ENCODE measurements at regions not wholly inside any gene's neighbourhood (a gene's known extent, or its start where the extent isn't known, plus 50 kb on each side); places are given as distances from the start of the nearest gene placed in this dataset.

DNA sequence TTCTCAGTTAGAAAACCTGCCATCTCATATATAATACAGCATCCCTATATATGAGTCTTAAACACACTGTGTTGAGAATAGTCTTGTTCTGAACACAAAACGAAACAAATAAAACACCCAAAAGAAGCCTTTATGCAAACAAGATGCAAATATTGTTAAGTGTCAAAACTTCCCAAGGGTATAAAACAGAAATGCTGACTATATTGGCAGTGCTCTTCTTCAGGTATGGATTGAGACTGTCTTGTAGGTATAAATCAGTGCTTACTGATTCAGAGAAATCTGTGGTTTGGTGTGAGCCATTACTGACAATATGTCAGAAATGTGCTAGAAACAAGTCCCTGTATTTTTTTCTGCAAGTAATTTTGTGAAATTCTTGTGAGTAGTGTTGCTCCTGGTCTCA lies 82.8 kb upstream of the CTSO start:
- H3K27me3 ChIP-seq (ENCODE audit: control insufficient read depth in 5 of 5, insufficient read depth in 4 of 5, low read length in 5 of 5) = no peaks in the 10 kb centered on the region

DNA sequence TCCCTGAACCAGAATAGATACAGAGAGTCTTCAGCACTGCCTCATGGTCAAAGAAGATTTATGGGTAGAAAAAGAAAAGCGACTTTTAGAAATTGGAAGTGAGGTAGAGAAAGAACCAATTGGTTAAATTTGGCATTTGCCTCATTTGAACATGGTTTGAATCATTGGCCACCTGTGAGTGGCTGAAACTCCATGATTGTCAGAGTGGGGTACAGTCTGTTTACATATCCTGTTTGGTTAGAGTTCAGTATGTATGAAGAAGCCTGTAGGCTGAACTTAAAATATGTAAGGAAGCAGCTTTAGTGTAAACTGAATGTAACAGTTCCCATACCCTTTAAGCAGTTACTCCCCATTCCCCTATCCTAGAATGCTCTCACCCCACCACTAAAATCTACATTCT lies 76.0 kb upstream of the CTSO start:
- no peaks in the 10 kb centered on the region for H3K4me1 ChIP-seq (ENCODE audit: control insufficient read depth in 5 of 5, insufficient read depth in 5 of 5, low read length in 5 of 5)
- H3K4me3 ChIP-seq (ENCODE audit: low read depth in 1 of 5, low read length in 5 of 5) = no peak overlapping the region
- H3K27me3 ChIP-seq (ENCODE audit: control insufficient read depth in 5 of 5, insufficient read depth in 4 of 5, low read length in 5 of 5) = no peaks in the 10 kb centered on the region
- no peaks in the 10 kb centered on the region for H3K36me3 ChIP-seq (ENCODE audit: control insufficient read depth in 5 of 5, insufficient read depth in 5 of 5, low read length in 5 of 5)
- no peak overlapping the region for H3K27ac ChIP-seq (ENCODE audit: low read depth, low read length)
- H3K9ac ChIP-seq (ENCODE audit: low read length in 5 of 5) = no peak overlapping the region
- H3K9me3 ChIP-seq (ENCODE audit: control insufficient read depth in 5 of 5, low read length in 5 of 5) = no peaks in the 10 kb centered on the region

More for the DNA sequence above, 82.8 kb upstream of the CTSO start:
- no peak overlapping the region for H3K4me3 ChIP-seq (ENCODE audit: low read depth in 1 of 5, low read length in 5 of 5)
- H3K27ac ChIP-seq (ENCODE audit: low read depth, low read length) = no peak overlapping the region
- no peaks in the 10 kb centered on the region for H3K4me1 ChIP-seq (ENCODE audit: control insufficient read depth in 5 of 5, insufficient read depth in 5 of 5, low read length in 5 of 5)
- H3K9me3 ChIP-seq (ENCODE audit: control insufficient read depth in 5 of 5, low read length in 5 of 5) = no peaks in the 10 kb centered on the region
- no peaks in the 10 kb centered on the region for H3K36me3 ChIP-seq (ENCODE audit: control insufficient read depth in 5 of 5, insufficient read depth in 5 of 5, low read length in 5 of 5)
- no peak overlapping the region for H3K9ac ChIP-seq (ENCODE audit: low read length in 5 of 5)

DNA sequence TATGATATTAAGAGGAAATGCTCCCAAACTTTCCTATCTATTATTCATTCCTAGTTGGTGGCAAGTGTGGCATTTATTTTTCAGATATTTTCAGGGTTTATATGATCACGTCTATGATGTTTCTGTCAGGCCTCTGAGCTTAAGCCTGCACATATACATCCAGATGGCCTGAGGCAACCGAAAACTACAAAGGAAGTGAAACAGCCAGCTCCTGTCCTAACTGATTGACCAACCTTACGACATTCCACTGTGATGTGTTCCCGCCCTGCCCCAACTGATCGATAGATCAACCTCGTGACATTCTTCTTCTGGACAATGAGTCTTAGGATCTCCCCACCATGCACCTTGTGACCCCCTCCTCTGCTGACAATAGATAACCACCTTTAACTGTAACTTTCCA lies 67.6 kb upstream of the CTSO start:
- Histone ChIP-seq H3K4me1 (ENCODE audit: control insufficient read depth in 5 of 5, insufficient read depth in 5 of 5, low read length in 5 of 5) (no peaks in the 10 kb centered on the region), H3K27ac (ENCODE audit: low read depth, low read length) (no peak overlapping the region), H3K9me3 (ENCODE audit: control insufficient read depth in 5 of 5, low read length in 5 of 5) (no peaks in the 10 kb centered on the region), H3K27me3 (ENCODE audit: control insufficient read depth in 5 of 5, insufficient read depth in 4 of 5, low read length in 5 of 5) (no peaks in the 10 kb centered on the region), H3K9ac (ENCODE audit: low read length in 5 of 5) (no peak overlapping the region), H3K4me3 (ENCODE audit: low read depth in 1 of 5, low read length in 5 of 5) (no peak overlapping the region), H3K36me3 (ENCODE audit: control insufficient read depth in 5 of 5, insufficient read depth in 5 of 5, low read length in 5 of 5) (no peaks in the 10 kb centered on the region)

DNA sequence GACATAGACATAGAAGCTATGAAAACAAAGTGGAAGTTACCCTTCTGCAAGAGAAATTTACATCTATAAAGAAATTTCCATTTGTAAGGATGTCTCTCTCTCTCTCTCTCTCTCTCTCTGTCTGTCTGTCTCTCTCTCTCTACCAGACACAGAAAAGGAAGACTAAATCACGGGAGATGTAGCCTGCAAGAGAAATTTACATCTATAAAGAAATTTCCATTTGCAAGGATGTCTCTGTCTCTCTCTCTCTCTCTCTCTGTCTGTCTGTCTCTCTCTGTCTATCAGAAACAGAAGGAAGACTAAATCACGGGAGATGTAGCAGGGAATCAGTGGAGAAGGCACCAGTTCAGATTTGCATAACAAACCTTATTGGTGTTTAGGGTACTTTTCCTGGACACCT lies 65.6 kb upstream of the CTSO start:
- no peaks in the 10 kb centered on the region for H3K27me3 ChIP-seq (ENCODE audit: control insufficient read depth in 5 of 5, insufficient read depth in 4 of 5, low read length in 5 of 5)
- H3K36me3 ChIP-seq (ENCODE audit: control insufficient read depth in 5 of 5, insufficient read depth in 5 of 5, low read length in 5 of 5) = no peaks in the 10 kb centered on the region
- no peak overlapping the region for H3K4me3 ChIP-seq (ENCODE audit: low read depth in 1 of 5, low read length in 5 of 5)
- no peaks in the 10 kb centered on the region for H3K4me1 ChIP-seq (ENCODE audit: control insufficient read depth in 5 of 5, insufficient read depth in 5 of 5, low read length in 5 of 5)
- no peak overlapping the region for H3K27ac ChIP-seq (ENCODE audit: low read depth, low read length)
- no peak overlapping the region for H3K9ac ChIP-seq (ENCODE audit: low read length in 5 of 5)
- H3K9me3 ChIP-seq (ENCODE audit: control insufficient read depth in 5 of 5, low read length in 5 of 5) = no peaks in the 10 kb centered on the region

DNA sequence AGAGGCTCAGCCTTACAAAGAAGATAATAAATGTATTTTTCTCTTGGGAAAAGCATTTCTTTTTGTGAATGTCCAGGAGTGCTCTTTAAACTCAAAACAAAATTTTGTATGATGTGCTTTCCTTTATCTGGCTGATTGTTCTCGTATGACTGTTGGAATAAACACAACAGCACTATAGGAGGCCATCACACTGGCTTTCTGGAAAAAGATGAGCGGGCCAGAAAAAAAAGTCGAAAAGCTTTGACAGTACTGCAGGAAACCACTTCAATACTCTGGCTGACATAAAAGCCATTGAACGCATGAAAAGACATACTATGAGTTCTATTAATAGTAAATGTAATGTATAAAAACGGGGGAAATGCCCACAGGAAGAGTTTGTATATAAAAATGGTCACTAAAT lies 64.7 kb upstream of the CTSO start:
- Histone ChIP-seq H3K9ac (ENCODE audit: low read length in 5 of 5) (no peak overlapping the region), H3K4me3 (ENCODE audit: low read depth in 1 of 5, low read length in 5 of 5) (no peak overlapping the region), H3K36me3 (ENCODE audit: control insufficient read depth in 5 of 5, insufficient read depth in 5 of 5, low read length in 5 of 5) (no peaks in the 10 kb centered on the region), H3K9me3 (ENCODE audit: control insufficient read depth in 5 of 5, low read length in 5 of 5) (no peaks in the 10 kb centered on the region), H3K4me1 (ENCODE audit: control insufficient read depth in 5 of 5, insufficient read depth in 5 of 5, low read length in 5 of 5) (no peaks in the 10 kb centered on the region), H3K27me3 (ENCODE audit: control insufficient read depth in 5 of 5, insufficient read depth in 4 of 5, low read length in 5 of 5) (no peaks in the 10 kb centered on the region), H3K27ac (ENCODE audit: low read depth, low read length) (no peak overlapping the region)

DNA sequence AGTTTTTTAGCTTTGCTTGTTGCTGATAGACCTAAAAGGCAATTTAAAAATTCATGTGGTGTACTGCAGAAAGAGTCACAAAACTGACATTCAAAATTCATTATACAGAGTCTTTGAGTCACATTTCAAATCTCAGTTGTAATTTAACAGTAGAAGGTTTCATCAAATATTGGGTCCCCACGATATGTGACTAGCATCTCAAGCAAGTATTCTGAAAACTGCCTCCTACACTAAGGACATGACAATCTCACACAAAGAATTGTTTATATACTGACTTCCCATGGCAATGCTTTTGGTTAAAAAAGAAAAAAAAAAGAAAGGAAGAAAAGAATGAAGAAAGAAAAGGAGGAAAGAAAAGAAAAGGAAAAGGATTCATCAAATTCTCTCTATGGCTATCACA lies 62.1 kb upstream of the CTSO start:
- no peaks in the 10 kb centered on the region for H3K9me3 ChIP-seq (ENCODE audit: control insufficient read depth in 5 of 5, low read length in 5 of 5)

DNA sequence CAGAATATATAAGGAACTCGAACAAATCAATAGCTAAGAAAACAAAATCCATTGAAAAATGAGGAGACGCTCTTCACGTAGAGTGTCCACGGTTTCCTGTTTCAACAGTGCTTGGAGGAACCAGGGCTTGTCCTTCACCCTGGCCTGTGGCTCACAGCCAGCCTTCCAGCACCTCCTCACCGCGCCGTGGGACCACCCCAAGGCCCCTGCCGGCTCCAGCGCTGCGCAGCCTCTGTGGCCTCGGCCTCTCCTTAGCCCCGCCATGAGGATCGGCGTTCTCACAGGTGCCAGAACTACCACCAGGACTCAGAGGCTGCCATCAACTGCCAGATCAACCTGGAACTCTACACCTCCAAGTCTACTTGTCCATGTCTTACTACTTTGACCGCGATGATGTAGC lies 52.5 kb upstream of the CTSO start:
- H3K27me3 ChIP-seq (ENCODE audit: control insufficient read depth in 5 of 5, insufficient read depth in 4 of 5, low read length in 5 of 5) = no peaks in the 10 kb centered on the region
- H3K36me3 ChIP-seq (ENCODE audit: control insufficient read depth in 5 of 5, insufficient read depth in 5 of 5, low read length in 5 of 5) = no peaks in the 10 kb centered on the region
- no peak overlapping the region for H3K27ac ChIP-seq (ENCODE audit: low read depth, low read length)
- H3K9ac ChIP-seq (ENCODE audit: low read length in 5 of 5) = no peak overlapping the region
- H3K4me1 ChIP-seq (ENCODE audit: control insufficient read depth in 5 of 5, insufficient read depth in 5 of 5, low read length in 5 of 5) = no peaks in the 10 kb centered on the region
- H3K4me3 ChIP-seq (ENCODE audit: low read depth in 1 of 5, low read length in 5 of 5) = no peak overlapping the region
- H3K9me3 ChIP-seq (ENCODE audit: control insufficient read depth in 5 of 5, low read length in 5 of 5) = peaks cover 0 to 2% (median 0%) of the 10 kb centered on the region in 5 donors

More for the DNA sequence above, 62.1 kb upstream of the CTSO start:
- H3K4me3 ChIP-seq (ENCODE audit: low read depth in 1 of 5, low read length in 5 of 5) = no peak overlapping the region
- H3K9ac ChIP-seq (ENCODE audit: low read length in 5 of 5) = no peak overlapping the region
- no peaks in the 10 kb centered on the region for H3K36me3 ChIP-seq (ENCODE audit: control insufficient read depth in 5 of 5, insufficient read depth in 5 of 5, low read length in 5 of 5)
- H3K4me1 ChIP-seq (ENCODE audit: control insufficient read depth in 5 of 5, insufficient read depth in 5 of 5, low read length in 5 of 5) = no peaks in the 10 kb centered on the region
- no peaks in the 10 kb centered on the region for H3K27me3 ChIP-seq (ENCODE audit: control insufficient read depth in 5 of 5, insufficient read depth in 4 of 5, low read length in 5 of 5)
- no peak overlapping the region for H3K27ac ChIP-seq (ENCODE audit: low read depth, low read length)
